ENCODE measurements at regions not wholly inside any gene's neighbourhood (a gene's known extent, or its start where the extent isn't known, plus 50 kb on each side); places are given as distances from the start of the nearest gene placed in this dataset.

DNA sequence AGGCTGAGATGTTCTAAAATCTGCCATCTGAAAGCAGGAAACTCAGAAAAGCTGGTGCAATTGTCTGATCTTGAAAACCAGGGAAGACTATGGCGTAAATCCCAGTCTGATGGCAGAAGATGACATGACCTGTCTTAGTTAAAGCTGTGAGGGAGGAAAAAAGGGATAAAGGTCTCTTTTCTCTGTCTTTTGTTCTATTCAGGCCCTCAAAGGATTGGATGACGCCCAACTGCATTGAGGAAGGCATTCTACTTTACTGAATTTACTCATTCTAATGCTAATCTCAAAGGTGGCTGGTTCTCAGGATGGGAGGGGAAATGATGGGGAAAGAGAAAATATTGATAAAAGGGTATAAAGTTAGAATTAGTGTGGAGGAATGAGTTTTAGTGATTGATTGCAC, 312.8 kb upstream of the CTNND2 start:
- TF ChIP-seq, protein P1, sequence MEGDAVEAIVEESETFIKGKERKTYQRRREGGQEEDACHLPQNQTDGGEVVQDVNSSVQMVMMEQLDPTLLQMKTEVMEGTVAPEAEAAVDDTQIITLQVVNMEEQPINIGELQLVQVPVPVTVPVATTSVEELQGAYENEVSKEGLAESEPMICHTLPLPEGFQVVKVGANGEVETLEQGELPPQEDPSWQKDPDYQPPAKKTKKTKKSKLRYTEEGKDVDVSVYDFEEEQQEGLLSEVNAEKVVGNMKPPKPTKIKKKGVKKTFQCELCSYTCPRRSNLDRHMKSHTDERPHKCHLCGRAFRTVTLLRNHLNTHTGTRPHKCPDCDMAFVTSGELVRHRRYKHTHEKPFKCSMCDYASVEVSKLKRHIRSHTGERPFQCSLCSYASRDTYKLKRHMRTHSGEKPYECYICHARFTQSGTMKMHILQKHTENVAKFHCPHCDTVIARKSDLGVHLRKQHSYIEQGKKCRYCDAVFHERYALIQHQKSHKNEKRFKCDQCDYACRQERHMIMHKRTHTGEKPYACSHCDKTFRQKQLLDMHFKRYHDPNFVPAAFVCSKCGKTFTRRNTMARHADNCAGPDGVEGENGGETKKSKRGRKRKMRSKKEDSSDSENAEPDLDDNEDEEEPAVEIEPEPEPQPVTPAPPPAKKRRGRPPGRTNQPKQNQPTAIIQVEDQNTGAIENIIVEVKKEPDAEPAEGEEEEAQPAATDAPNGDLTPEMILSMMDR (IDR thresholded peaks at IDR 0.05), result no peak
- no peak for TF ChIP-seq POLR2A (IDR thresholded peaks at IDR 0.05)
- no peak for TF ChIP-seq EP300 (IDR thresholded peaks at IDR 0.05)
- no peak for TF ChIP-seq POLR2AphosphoS5 (IDR thresholded peaks at IDR 0.05)
